Upper lobe of left lung (tissue), 4 donors: ENCODE measurements at regions not wholly inside any gene's neighbourhood (a gene's known extent, or its start where the extent isn't known, plus 50 kb on each side); places are given as distances from the start of the nearest gene placed in this dataset.
A peak's percentile ranks its signal among the peaks of the same experiment; 100 is the strongest.

ENCODE experiments used
- CTCF ChIP-seq, 6 experiments: fragments of 450-650 bp in 4 of 6; fragments of 200-600 bp in 2 of 6; sonication (generic) in 2 of 6; IDR thresholded peaks; one replicate each; pipeline ENCODE4 v1.5.1; 2016 to 2019; ENCODE audit warnings: antibody characterized with exemption in 6 of 6
- EP300 ChIP-seq, 4 donors: sonication (generic); formaldehyde crosslinking; IDR thresholded peaks; one replicate each; pipeline ENCODE4 v1.5.1; 2017; ENCODE audit warnings: antibody characterized with exemption in 4 of 4, control low read depth in 2 of 4
- POLR2AphosphoS5 ChIP-seq, 2 donors: sonication (generic); formaldehyde crosslinking; IDR thresholded peaks; one replicate each; pipeline ENCODE4 v1.5.1; 2017; ENCODE audit warnings: antibody characterized with exemption in 2 of 2

DNA sequence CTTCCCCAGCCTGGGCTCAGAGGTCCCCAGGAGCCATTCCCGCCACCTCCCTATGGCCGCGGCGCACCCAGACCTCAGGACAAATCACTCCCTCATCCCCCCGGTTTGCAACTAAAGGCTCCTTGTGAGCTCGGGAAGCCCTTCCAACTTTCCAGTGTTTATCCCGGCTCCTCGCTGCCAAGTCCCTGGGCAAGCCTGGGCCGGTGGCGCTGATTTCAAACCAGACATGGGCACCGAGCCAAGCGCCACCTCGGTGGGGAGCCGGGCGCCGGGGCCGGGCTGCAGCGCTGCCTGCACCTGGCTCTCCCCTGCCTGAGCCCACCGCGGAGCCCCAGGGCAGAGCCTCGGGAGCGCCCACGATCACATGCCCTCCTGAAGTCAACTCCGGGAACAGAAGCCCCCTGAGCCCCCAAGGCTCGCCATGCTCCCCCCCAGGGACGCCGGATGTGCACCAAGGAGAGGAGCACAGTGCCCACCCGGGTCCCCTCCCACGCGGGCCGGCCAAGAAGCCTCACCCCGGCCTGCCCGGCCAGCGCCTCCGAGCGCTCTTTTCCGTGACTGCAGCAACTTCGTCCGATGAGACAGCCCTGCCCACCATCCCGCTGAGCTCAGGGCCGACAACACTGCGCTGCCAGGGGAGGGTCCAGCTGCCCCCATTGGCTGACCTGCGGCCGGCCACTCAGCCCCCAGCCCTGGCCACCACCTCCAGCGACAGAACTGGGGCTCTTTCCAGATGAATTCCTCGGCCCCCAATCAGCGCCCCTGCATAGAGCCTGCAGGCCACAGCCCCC, 50.0 kb downstream of the NCOR2 start:
- TF ChIP-seq POLR2AphosphoS5 (IDR thresholded peaks at IDR 0.05), result peak in 1 of 2 donors; percentile 45
- TF ChIP-seq EP300 (IDR thresholded peaks at IDR 0.05), result peak in 1 of 4 donors; percentile 16
- TF ChIP-seq CTCF (IDR thresholded peaks at IDR 0.05), result no peak
